ENCODE measurements at regions not wholly inside any gene's neighbourhood (a gene's known extent, or its start where the extent isn't known, plus 50 kb on each side); places are given as distances from the start of the nearest gene placed in this dataset.
"Not testable (repeated sequence)": the region's sequence is repeated elsewhere in the genome, so short reads cannot be mapped to it uniquely, and the experiment has no call there.

DNA sequence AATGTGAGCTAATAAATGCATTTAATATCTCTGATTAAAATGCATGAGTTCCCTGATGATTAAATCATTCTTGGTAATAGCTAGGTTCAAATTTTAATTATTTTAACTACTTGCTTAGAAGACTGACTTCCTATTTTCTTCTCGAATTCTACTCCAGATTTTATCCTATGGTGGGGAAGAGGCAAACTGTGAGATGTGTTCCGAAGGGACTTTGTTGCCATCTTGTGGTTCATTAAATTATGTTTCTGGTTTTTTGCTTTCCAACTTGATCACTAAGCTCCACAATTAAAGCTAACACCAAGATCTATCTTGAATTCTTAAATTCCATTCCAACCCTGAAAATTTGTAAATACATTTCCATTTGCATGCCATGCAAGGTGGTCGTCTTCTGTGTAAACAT, 538.4 kb upstream of the PCDH20 start:
- FAIRE-seq, result peak; percentile 96
- peak; percentile 4 to 6 for DNase-seq (ENCODE audit: low spot score in 2 of 2)

DNA sequence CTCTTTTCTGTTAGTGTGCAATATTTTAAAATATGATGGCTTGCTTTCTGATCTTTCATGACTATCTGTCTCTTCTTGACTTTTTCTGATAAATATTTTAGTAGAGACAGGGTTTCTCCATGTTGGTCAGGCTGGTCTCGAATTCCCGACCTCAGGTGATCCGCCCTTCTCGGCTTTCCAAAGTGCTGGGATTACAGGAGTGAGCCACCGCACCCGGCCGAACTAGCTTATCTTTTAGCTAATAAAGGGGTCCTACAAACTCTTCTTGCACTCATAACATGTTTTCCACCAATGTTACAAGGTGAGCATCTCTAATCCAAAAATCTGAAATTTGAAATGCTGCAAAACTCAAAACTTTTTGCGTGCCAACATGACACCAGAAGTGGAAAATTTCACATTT, 535.2 kb upstream of the PCDH20 start:
- no peak for FAIRE-seq
- no peak for DNase-seq (ENCODE audit: low spot score in 2 of 2)

DNA sequence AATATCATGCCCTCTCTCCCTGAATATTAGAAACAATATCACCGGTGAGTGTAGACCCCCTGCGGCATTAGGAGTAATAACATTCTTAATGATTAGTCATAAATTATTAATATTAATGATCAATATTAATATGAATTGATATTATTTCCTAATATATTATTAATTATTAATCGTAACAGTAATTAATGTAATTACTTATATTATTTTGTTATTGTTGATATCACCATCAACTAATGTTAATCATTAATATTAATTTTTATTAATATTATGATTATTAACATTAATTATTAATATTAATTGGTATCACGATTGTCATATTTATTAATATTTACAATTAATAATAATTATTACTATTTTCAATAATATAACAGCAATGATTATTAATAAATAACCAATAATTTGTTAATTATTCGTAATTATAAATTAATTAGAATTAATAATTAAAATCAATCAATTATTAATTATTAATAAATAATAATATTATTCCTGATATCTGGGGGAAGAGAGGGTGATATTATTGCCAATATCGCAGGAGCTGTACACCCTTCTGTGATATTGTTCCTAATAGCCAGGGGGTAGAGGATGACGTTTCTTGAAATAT, 528.8 kb upstream of the PCDH20 start:
- DNase-seq (ENCODE audit: low spot score in 2 of 2) (no peak), FAIRE-seq (peak; percentile 99)

DNA sequence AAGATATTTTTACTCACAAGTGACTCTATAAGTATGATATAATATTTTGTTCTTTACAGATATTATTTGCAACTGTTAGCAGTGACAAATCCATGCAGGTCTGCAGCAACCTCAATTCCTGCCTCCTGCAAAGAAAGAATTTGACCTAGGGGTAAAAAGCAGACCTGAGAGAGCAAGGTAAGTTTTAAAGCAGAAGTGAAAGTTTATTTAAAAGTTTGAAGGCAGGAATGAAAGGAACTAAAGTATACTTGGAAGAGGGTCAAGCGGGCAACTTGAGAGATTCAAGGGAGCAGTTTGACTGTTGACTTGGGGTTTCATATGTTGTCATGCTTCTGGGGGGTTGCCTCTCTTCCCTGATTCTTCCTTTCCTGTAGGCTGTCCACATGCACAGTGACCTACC, 520.1 kb upstream of the PCDH20 start:
- FAIRE-seq (no peak), DNase-seq (ENCODE audit: low spot score in 2 of 2) (no peak)

DNA sequence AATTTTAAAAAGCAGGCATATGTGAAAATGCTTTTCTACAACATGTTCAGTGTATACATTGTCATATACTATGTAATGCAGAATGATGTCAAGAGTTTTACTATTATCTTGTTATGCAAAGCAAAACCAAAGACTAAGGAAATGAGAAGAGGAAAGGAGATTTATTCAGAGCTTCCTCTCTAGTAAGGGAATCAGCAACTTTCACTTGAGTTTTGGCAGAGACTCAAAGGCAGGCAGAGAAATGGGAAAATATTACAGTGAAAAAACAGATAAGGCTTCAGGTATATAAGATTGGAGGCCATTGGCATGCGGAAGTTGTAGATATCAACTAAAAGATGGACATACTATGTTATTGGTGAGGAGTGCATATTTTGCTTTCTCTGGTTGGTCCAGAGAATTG, 512.0 kb upstream of the PCDH20 start:
- DNase-seq (ENCODE audit: low spot score in 2 of 2), result no peak
- no peak for FAIRE-seq

DNA sequence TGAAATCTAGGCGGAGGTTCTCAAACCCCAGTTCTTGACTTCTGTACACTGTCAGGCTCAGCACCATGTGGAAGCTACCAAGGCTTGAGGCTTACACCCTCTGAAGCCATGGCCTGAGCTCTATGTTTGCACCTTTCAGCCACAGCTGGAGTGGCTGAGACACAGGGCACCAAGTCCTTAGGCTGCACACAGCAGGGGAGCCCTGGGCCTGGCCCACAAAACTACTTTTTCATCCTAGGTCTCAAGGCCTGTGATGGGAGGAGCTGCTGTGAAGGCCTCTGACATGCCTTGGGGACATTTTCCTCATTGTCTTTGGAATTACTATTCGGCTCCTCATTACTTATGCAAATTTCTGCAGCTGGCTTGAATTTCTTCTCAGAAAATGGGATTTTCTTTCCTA, 503.2 kb upstream of the PCDH20 start:
- DNase-seq (ENCODE audit: low spot score in 2 of 2), result no peak
- FAIRE-seq, result no peak

DNA sequence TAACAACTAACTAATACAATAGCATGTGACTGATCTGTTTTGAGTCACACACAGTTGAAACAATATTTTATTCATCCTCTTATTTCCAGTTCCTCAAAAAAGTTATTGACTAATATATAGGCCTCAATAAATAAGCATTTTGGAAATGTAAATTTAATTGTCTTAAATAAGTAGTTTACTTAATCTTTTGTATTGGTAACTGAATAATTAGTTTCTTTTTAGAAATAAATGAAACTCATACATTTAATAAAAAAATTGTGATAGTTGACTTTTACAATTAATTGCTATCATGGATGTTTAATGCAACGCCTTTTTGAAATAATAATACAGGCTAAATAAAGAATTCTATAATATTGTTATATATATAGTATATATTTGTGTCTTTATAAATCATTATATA, 500.8 kb upstream of the PCDH20 start:
- no peak for DNase-seq (ENCODE audit: low spot score in 2 of 2)
- peak; percentile 73 for FAIRE-seq

DNA sequence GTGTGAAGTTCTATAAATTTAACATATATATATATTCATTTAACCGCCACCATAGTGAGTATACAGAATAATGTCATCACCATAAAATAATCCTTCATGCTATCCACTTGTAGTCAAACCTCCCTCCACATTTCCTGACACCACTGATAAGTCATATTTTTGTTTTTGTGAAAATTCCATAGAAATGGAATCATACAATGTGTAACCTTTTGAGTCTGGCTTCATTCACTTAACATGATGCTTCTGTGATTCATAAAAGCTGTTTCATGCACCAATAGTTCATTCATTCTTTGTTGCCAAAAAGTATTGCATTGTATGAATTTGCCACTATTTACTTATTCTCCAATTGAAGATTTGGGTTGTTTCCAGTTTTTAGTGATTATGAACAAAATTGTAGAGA, 497.5 kb upstream of the PCDH20 start:
- FAIRE-seq (no peak), DNase-seq (ENCODE audit: low spot score in 2 of 2) (no peak)

DNA sequence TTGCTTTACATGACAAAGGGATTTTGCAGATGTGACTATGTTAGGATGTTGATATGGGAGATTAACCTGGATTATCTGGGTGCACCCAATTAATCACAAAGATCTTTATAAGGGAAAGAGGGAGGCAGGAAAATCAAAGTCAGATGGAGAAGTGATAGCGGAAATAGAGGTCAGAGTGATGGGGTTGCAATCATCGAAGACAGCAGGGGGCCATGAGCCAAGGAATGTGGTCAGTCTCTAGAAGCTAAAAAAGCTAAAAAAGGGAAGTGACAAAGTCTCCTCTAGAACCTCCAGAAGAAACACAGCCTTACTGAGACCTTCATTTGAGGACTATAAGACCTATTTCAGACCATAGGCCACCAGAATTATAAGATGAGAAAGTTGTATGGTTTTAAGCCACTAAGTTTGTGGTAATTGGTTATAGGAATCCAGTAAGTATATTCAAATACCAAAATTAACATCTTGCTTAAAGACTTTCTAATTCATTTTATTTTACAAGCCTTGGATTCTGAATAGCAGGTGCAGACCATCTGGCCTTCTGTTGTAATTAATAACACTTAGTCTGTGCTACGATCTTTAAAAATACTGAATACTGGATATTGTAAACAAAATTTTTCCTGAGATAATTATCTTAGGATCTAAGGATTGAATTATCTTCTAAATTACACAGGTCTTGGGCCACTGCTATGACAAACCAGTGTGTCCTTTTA, 493.4 kb upstream of the PCDH20 start:
- FAIRE-seq (no peak), DNase-seq (ENCODE audit: low spot score in 2 of 2) (no peak)

DNA sequence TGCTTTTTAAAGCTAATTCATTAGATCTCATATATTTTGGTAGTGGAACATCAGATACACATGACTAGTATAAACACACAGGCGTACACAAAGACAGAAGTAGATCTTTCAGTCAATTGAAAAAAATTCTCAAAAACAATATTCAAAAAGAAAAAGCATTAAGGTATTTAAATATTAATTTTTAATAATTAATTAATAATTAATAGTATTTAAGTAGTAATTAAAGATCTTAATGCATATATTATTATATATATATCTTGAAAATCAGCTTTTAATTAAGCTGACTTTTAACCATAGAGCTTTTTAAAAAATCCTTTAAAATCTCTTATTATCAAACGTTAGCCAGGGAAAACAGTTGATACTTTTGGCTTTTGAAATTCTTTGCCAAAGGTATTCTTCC, 489.4 kb upstream of the PCDH20 start:
- DNase-seq (ENCODE audit: low spot score in 2 of 2) (no peak), FAIRE-seq (peak; percentile 79)

DNA sequence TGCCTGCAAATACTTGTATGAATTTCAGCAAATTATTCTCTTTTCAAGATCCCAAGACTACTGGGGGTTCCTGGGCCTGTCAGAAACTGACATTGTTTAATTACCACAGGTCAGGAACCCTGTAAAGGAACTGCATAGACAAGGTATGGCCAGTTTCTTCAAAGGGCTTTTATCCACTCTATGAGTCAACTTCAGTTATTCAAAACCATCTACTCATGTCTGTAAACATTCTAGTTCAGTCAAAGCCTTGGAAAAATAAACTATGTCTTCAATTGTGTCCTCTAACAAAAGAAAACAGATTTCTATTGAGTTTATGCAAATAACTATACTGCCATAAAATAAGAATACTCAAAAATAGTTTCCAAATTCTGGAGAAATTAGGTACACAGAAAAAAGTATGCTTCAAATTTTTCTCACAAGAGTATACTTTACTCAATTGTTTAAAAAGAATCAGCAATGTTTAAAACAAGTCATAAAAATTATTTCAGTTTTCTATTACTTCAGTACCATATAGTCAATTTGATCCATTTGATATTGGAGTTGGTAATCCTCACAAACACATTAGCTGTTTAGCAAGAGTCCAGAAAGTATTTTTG, 486.4 kb upstream of the PCDH20 start:
- DNase-seq (ENCODE audit: low spot score in 2 of 2), result no peak
- no peak for FAIRE-seq

DNA sequence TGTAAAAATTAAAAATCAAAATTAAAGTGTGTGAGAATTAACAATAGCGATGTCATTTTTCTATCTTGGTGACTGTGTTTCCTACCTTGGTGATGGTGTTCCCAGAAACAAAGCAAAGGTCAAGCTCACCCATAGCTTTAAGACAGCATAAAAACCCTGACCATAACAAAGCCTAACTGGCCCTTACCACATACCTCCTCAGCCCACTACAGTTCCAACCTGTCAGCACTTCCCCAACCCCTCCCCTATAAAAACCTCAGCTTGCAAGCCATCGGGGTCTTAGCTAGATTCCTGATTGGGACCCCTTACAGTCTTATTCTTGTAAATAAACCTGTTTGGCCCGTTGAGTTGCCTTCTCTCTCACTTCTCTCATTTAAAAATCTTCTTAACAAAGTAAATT, 484.4 kb upstream of the PCDH20 start:
- FAIRE-seq, result no peak

DNA sequence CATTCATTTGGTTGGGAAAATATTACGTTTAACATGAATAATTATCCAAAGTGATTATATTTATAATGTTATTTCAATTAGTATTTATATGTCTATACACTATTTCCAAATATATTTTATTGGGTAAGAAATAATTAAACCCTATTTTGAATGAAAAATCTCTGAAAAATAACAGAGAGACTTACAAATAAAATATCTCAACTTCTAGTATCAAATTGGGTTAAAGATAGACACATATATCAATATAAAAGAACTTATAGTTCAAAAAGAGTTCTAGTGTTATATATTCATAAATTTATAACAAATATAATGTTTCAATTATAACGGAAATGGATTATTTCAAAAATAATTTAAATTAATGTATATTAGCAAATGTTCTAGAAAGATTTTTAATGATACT, 482.6 kb upstream of the PCDH20 start:
- FAIRE-seq (no peak), DNase-seq (ENCODE audit: low spot score in 2 of 2) (no peak)

More for the DNA sequence above, 484.4 kb upstream of the PCDH20 start:
- no peak for DNase-seq (ENCODE audit: low spot score in 2 of 2)

DNA sequence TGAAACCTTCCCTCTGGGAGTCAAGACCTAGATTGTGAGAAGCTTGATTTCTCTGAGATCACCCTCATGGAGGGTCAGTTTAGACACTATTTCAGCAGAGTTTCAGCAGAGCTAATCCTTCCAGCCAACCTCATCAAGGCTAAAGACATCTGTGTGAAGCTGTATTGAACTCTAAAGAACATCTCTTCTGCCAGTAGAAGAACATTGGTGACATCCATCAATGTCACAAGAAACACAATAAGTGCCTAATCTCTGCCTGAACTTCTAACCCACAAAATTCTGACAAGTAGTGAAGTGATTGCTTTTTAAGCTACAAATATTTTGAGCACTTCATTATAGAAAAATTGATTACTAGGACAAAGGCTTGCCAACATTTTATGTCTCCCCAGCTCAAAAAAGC, 475.8 kb upstream of the PCDH20 start:
- FAIRE-seq (no peak), DNase-seq (ENCODE audit: low spot score in 2 of 2) (no peak)

DNA sequence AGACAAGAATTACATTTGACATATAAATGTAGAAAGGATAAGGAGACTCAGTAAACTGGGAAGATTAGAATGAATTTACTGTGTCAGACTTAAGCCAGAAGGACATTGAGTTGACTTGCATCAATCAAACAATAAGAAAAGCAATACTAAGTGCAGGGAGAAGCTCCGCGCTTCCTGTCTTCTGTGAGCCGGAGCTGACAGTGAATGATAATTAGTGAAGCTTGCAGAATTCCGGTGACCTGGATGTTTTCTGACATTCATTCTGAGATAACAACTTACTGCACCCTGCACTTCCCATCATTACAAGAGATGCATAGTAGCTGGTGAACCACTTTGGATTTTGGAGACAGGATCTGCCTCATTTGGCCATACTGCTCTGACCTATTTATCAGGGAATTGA, 469.2 kb upstream of the PCDH20 start:
- DNase-seq (ENCODE audit: low spot score in 2 of 2), result no peak
- FAIRE-seq, result no peak

DNA sequence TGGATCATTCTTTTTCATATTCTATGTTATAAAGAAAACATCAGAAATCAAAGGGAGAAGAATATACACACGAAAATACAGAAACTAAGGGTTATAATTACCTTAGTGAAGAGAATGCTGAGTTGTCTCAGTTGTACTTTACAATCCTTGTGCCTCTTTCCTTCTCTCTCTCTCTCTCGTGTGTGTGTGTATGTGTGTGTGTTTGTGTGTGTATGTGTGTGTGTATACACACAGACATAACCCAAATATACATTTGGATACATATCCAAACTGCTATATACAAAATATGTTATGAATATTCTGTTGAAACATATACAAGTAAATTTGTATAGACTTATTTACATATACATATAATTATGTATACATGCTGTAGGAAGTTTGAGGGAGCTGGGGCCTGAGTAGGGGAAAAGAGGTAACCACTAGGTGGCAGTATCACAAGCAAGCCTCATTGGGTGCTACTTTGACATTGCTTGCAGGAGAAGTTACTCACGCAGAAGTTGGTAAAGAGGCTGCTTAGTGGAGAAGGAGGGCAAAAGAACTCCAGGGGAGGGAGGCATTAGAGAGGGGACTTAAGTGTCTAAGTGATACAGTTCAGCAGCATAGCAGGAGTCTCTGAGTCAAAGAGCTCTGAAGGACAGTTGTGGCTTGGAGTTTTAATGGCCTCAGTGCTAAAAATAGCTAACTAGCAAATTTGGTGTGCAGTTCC, 465.1 kb upstream of the PCDH20 start:
- FAIRE-seq, result no peak
- DNase-seq (ENCODE audit: low spot score in 2 of 2), result no peak

DNA sequence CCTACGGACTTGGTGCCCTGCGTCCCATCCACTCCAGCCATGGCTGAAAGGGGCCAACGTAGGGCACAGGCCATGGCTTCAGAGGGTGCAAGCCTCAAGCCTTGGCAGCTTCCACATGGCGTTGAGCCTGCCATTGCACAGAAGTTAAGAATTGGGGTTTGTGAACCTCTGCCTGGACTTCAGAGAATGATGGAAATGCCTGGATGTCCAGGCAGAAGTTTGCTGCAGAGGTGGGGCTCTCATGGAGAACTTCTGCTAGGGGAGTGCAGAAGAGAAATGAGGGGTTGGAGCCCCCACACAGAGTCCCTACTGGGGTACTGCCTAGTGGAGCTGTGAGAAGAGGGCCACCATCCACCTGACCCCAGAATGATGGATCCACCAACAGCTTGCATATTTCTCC, 462.9 kb upstream of the PCDH20 start:
- not testable (repeated sequence) for DNase-seq (ENCODE audit: low spot score in 2 of 2); FAIRE-seq

DNA sequence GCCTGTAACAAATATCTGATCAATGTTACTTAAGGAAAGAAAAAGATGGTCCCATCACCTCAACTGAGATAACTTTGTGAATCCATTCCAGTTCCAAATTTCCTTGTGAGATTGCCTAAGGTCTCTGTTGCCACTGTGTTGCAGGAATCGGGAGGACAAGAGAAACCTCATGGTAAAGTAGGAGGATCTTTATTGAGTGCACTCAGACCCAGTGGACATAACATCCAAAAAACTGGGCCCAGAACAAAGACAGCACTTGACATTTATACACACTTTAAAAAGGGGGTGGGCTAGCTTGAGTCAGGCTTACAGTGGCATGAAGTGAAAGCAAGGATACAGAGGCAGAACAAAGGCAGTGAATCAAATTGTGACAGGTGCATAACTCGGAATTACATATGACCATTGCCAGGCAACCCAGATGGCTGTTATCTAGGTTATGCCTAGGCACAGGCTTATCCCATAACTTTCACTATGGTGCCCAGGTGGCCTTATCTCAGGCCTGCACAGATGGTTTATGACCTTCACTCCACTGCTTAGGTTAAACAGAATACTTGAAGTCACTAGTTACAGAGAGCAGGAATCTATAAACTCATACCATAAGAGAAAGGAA, 459.4 kb upstream of the PCDH20 start:
- no peak for FAIRE-seq

DNA sequence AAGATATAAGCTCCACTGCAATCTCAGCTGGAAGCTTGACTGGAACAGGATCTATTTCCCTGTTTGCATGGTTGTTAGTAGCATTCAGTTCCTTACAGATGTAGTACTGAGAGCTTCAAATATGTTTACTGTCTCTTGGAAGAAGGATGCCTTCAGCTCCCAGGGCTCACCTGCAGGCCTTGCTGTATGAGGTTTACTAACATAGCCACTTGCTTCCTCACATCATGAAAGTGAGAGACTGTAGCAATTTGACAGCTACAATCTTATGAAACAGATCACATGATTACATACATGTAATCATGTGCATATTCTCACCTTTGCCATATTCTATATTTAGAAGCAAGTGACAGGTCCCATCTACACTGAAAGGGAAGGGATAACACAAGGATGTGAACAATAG, 458.1 kb upstream of the PCDH20 start:
- DNase-seq (ENCODE audit: low spot score in 2 of 2), result no peak
- FAIRE-seq, result no peak

More for the DNA sequence above, 459.4 kb upstream of the PCDH20 start:
- no peak for DNase-seq (ENCODE audit: low spot score in 2 of 2)

DNA sequence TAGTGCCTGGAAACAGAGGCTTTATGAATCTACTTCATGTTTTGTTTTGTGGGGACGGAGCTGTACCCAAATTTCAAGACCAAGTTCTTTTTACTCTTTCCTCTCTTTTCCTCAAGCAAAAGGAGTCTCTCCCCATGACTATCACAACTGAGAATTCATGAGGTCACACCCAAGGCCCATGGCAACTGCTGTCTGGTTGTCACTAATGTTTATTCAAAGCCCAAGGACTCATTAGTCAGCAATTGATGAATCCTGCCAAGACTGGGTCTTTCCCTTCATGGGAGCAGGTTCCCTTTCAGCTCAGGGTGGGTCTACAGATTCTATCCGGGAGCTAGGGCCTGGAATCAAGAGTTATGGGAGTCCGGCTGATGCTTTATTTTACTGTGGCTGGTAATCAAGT, 441.5 kb upstream of the PCDH20 start:
- no peak for FAIRE-seq
- DNase-seq (ENCODE audit: low spot score in 2 of 2), result no peak

DNA sequence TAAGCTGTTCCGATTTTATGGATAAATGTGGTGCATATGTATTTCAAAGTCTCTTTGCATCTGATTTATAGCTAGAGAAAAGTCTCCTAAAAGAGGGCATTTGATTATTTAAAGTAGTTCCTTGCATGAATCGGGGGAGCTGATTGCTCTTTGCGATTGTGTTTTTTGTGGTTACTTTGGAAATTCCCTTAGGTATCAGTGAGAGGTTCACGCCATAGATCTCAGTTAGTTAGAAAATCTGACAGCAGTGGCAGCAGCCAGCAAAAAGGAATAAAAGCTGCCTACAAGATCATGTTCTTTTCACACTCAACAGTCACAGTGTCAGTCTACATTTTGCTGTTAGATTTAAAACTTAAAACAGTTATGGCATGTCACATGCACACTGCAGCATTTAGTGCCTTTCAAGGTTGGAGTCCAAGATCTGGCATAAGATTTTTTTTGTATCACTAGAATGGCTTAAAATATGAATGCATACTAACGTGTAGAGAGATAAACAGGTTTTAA, 436.5 kb upstream of the PCDH20 start:
- no peak for FAIRE-seq
- no peak for DNase-seq (ENCODE audit: low spot score in 2 of 2)

Measured in frontal cortex (tissue), 3 donors.